DOHH2 (cell line): ENCODE measurements at regions not wholly inside any gene's neighbourhood (a gene's known extent, or its start where the extent isn't known, plus 50 kb on each side); places are given as distances from the start of the nearest gene placed in this dataset.

Experiments
- EZH2phosphoT487 ChIP-seq: fragments of 200-600 bp; sonication (generic); IDR thresholded peaks from 2 replicates; pipeline ENCODE4 v1.6.1; 2017; ENCODE audit warnings: borderline replicate concordance, mild to moderate bottlenecking, antibody characterized with exemption, low read length, moderate library complexity, mixed read lengths
- TF ChIP-seq, protein P1 (sequence below): fragments of 200-600 bp; sonication (generic); IDR thresholded peaks from one replicate; pipeline ENCODE4 v1.5.1; 2014; ENCODE audit warnings: antibody characterized with exemption, mild to moderate bottlenecking, low read depth, low read length; ENCODE audit not compliant: poor library complexity, severe bottlenecking

DNA sequence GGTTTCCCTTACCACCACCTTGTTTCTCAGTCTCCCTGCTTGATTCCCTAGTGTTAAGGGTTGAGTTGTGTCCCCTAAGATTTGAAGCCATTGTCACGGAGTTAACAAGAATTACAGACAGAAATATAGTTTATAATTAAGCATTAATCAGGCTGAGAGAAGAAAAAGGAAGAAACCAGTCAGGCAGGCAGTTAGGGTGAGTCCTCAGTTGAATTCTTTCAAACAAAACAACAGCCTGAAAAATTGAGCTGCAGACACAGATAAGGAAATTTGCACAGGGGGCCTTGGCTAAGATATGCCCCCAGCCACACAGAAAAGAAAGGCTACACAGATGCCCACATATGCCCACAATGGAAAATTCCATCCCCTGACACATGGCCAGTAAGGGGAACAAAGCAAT is 111.7 kb upstream of the RAI14 start:
- TF ChIP-seq, protein P1, sequence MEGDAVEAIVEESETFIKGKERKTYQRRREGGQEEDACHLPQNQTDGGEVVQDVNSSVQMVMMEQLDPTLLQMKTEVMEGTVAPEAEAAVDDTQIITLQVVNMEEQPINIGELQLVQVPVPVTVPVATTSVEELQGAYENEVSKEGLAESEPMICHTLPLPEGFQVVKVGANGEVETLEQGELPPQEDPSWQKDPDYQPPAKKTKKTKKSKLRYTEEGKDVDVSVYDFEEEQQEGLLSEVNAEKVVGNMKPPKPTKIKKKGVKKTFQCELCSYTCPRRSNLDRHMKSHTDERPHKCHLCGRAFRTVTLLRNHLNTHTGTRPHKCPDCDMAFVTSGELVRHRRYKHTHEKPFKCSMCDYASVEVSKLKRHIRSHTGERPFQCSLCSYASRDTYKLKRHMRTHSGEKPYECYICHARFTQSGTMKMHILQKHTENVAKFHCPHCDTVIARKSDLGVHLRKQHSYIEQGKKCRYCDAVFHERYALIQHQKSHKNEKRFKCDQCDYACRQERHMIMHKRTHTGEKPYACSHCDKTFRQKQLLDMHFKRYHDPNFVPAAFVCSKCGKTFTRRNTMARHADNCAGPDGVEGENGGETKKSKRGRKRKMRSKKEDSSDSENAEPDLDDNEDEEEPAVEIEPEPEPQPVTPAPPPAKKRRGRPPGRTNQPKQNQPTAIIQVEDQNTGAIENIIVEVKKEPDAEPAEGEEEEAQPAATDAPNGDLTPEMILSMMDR: no peak
- no peak for TF ChIP-seq EZH2phosphoT487
